Dedifferentiated amniotic fluid mesenchymal stem cell (primary cell): ENCODE measurements at regions not wholly inside any gene's neighbourhood (a gene's known extent, or its start where the extent isn't known, plus 50 kb on each side); places are given as distances from the start of the nearest gene placed in this dataset.
A peak's percentile ranks its signal among the peaks of the same experiment; 100 is the strongest.

ENCODE experiments used
- DNase-seq: peaks from one replicate; pipeline ENCODE4 v3.0.0-alpha.2; 2016; ENCODE audit errors: extremely low spot score

- no peak for DNase-seq
Measured at GRCh38 chr6:14964556-14965270, 281.2 kb upstream of the JARID2 start.

GRCh38 chr6:14965424-14966075 lies 280.3 kb upstream of the JARID2 start:
- DNase-seq: no peak

GRCh38 chr6:14966096-14966905 lies 279.6 kb upstream of the JARID2 start:
- no peak for DNase-seq

GRCh38 chr6:14966906-14967711 lies 278.8 kb upstream of the JARID2 start:
- DNase-seq: no peak

- DNase-seq: no peak
Measured at GRCh38 chr6:14968056-14968637, 277.7 kb upstream of the JARID2 start.

GRCh38 chr6:14969126-14969525 lies 276.7 kb upstream of the JARID2 start:
- DNase-seq: no peak

- DNase-seq: no peak
Measured at GRCh38 chr6:14972379-14973067, 273.3 kb upstream of the JARID2 start.

GRCh38 chr6:14974372-14974771 lies 271.5 kb upstream of the JARID2 start:
- DNase-seq: no peak

GRCh38 chr6:14974792-14975470 lies 270.9 kb upstream of the JARID2 start:
- no peak for DNase-seq

GRCh38 chr6:14975471-14975817 lies 270.4 kb upstream of the JARID2 start:
- DNase-seq: no peak

- no peak for DNase-seq
Measured at GRCh38 chr6:14977747-14978382, 268.0 kb upstream of the JARID2 start.

- no peak for DNase-seq
Measured at GRCh38 chr6:14981960-14982359, 263.9 kb upstream of the JARID2 start.

- DNase-seq: no peak
Measured at GRCh38 chr6:14983599-14984518, 262.0 kb upstream of the JARID2 start.

GRCh38 chr6:14984519-14984853 lies 261.4 kb upstream of the JARID2 start:
- peak; percentile 54 for DNase-seq

GRCh38 chr6:14985366-14985765 lies 260.5 kb upstream of the JARID2 start:
- DNase-seq: no peak

GRCh38 chr6:14986370-14986769 lies 259.5 kb upstream of the JARID2 start:
- DNase-seq: no peak

GRCh38 chr6:14987490-14987889 lies 258.4 kb upstream of the JARID2 start:
- no peak for DNase-seq

- DNase-seq: no peak
Measured at GRCh38 chr6:14992382-14992781, 253.5 kb upstream of the JARID2 start.

- no peak for DNase-seq
Measured at GRCh38 chr6:14995208-14995607, 250.7 kb upstream of the JARID2 start.
